Body of pancreas (tissue), 4 donors: ENCODE measurements at regions not wholly inside any gene's neighbourhood (a gene's known extent, or its start where the extent isn't known, plus 50 kb on each side); places are given as distances from the start of the nearest gene placed in this dataset.

Source experiments
- ATAC-seq: fragments of 150-250 bp; one replicate; pipeline ENCODE4 v1.9.1; 2016
- DNase-seq, 4 donors: peaks; one replicate each; pipeline ENCODE4 v3.0.0-alpha.2; 2019
- H3K27ac ChIP-seq, 4 donors: fragments of 200-600 bp; sonication (generic); 1 replicate in 3 of 4; 2 replicates in 1 of 4; pipeline versions ENCODE4 v1.5.1 to v1.6.1; 2016 to 2019; ENCODE audit warnings: mild to moderate bottlenecking in 1 of 4, mixed read lengths in 1 of 4, moderate library complexity in 1 of 4
- H3K27me3 ChIP-seq, 2 donors: fragments of 200-600 bp; sonication (generic); one replicate each; pipeline ENCODE4 v1.6.0; 2016; ENCODE audit warnings: mild to moderate bottlenecking in 1 of 2
- H3K36me3 ChIP-seq, 2 donors: fragments of 200-600 bp; sonication (generic); replicated peaks in 1 of 2; 2 replicates each; pipeline ENCODE4 v1.5.1; 2016; ENCODE audit warnings: low read depth in 2 of 2; ENCODE audit not compliant: insufficient read depth in 1 of 2
- H3K4me1 ChIP-seq: fragments of 200-600 bp; sonication (generic); one replicate; pipeline ENCODE4 v1.6.0; 2016
- H3K4me3 ChIP-seq, 2 donors: fragments of 200-600 bp; sonication (generic); 1 replicate in 1 of 2; 2 replicates in 1 of 2; pipeline ENCODE4 v1.5.1; 2016 to 2019
- H3K9me3 ChIP-seq, 3 donors: fragments of 200-600 bp; sonication (generic); 1 replicate in 2 of 3; 2 replicates in 1 of 3; pipeline ENCODE4 v1.5.1; 2016
- POLR2A ChIP-seq, 3 donors: fragments of 450-650 bp; IDR thresholded peaks; one replicate each; pipeline ENCODE4 v1.6.1; 2016; ENCODE audit warnings: antibody characterized with exemption in 3 of 3, mild to moderate bottlenecking in 2 of 3
- WGBS, 2 donors: methylation state at CpG; one replicate each; pipeline ENCODE4 v1.1.5; 2017; 5-methylcytosine and 5-hydroxymethylcytosine counted together
- intact Hi-C: fragments of 100-400 bp; cut with DNase I; formaldehyde crosslinking; loops from one replicate; pipeline ENCODE4 v1.15.1; 2023
- TF ChIP-seq, protein P1 (sequence below), 7 experiments: fragments of 450-650 bp in 4 of 7; fragments of 200-600 bp in 3 of 7; sonication (generic) in 3 of 7; IDR thresholded peaks; one replicate each; pipeline ENCODE4 v1.5.1; 2016 to 2019; ENCODE audit warnings: antibody characterized with exemption in 7 of 7

DNA sequence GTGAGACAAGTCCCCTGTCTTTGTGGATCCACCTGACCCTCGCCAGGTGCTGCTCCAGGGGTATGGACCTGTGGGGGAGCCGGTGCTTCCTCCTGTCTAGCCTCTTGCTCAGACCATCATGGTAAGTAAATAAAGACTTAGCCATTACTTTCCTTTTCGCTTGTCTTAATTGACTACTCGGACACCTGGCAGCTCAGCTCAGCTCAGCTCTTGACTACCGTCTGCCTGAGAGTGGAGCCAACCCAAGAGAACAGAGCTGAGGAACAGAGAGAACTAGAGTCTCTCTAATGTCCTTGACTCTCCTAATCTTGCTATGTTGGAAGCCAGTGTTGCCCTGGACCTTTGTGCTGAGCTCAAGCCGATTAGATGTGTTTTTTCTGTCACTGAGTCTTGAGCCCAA lies 170.3 kb upstream of the CXCR4 start:
- Histone ChIP-seq H3K4me1 (no peaks in the 10 kb centered on the region), H3K36me3 (no peaks in the 10 kb centered on the region), H3K27me3 (no peaks in the 10 kb centered on the region), H3K4me3 (no peak overlapping the region), H3K27ac (no peak overlapping the region), H3K9me3 (no peaks in the 10 kb centered on the region)
- intact Hi-C loops, result no loop called here
- TF ChIP-seq, protein P1, sequence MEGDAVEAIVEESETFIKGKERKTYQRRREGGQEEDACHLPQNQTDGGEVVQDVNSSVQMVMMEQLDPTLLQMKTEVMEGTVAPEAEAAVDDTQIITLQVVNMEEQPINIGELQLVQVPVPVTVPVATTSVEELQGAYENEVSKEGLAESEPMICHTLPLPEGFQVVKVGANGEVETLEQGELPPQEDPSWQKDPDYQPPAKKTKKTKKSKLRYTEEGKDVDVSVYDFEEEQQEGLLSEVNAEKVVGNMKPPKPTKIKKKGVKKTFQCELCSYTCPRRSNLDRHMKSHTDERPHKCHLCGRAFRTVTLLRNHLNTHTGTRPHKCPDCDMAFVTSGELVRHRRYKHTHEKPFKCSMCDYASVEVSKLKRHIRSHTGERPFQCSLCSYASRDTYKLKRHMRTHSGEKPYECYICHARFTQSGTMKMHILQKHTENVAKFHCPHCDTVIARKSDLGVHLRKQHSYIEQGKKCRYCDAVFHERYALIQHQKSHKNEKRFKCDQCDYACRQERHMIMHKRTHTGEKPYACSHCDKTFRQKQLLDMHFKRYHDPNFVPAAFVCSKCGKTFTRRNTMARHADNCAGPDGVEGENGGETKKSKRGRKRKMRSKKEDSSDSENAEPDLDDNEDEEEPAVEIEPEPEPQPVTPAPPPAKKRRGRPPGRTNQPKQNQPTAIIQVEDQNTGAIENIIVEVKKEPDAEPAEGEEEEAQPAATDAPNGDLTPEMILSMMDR (IDR thresholded peaks at IDR 0.05), result no peak
- no peak for TF ChIP-seq POLR2A (IDR thresholded peaks at IDR 0.05)
- DNase-seq, result no peak
- ATAC-seq, result no peak
- 71 to 78% methylated on average over 4 to 6 of the region's 6 CpGs for WGBS, 2 donors

DNA sequence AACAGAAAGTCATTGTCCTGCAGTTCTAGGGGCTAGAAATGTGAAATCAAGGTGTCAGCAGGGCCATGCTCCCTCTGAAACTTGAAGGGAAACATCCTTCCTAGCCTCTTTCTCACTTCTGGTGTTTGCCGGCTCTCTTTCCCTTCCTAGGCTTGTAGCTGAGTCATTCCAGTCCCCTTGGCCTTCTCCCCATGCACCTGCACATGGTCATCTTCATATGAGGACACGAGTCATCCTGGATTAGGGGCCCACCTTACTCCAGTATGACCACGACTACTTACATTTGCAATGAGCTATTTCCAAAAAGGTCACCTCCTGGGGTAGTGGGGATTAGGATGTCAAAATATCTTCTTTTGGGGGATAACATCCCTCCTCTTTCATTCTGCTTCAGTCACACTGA lies 168.5 kb upstream of the CXCR4 start:
- WGBS, 2 donors, result 53 to 56% methylated on average over 3 of the region's 3 CpGs
- Histone ChIP-seq H3K4me3 (no peak overlapping the region), H3K9me3 (no peaks in the 10 kb centered on the region), H3K4me1 (no peaks in the 10 kb centered on the region), H3K27ac (no peak overlapping the region), H3K27me3 (no peaks in the 10 kb centered on the region), H3K36me3 (no peaks in the 10 kb centered on the region)
- no peak for DNase-seq
- no peak for ATAC-seq
- intact Hi-C loops, result no loop called here
- TF ChIP-seq, protein P1 (IDR thresholded peaks at IDR 0.05), result no peak
- TF ChIP-seq POLR2A (IDR thresholded peaks at IDR 0.05), result no peak

DNA sequence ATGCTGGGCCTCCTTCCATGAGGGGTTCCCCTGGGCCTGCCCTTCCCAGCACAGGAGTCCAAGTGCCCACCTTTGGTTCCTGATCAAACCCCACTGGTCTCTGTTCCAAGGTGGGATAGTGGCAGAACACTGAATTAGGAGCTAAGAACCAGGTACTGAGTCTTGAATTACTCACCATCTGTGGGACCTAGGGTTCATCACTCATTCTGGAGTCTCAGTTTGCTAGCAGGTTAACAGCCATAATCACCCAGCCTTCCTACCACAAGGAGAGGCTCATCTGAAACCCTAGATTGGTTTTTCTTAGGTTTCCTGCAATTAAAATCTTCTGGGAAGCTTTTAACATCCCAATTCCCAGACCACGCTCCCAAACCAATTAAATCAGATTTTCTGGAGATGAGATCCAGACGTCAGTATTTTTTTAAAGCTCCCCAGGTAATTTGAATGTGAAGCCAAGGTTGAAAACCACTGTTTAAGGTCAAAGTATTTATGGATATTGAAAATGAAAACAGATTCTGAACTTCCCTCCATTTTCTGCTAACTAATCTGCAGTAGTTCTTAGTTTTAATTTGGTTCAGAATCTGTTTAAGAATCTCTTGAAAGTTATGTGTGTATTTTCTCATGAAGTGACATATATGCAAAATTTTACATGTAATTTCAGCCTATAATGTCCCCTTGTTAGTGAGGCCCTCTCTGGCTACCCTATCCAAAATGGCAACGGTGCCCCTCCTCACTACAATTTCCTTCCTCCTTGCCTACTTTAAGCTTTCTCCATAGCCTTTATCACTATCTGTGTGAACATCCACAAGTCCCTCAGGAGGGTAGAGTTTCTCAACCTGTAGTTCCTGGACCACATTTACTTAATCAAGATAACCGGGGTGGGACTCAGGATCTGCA lies 166.5 kb upstream of the CXCR4 start:
- DNase-seq, result no peak
- 72 to 77% methylated on average over 4 of the region's 4 CpGs for WGBS, 2 donors
- intact Hi-C loops, result no loop called here
- Histone ChIP-seq H3K9me3 (no peaks in the 10 kb centered on the region), H3K27me3 (no peaks in the 10 kb centered on the region), H3K36me3 (no peaks in the 10 kb centered on the region), H3K4me3 (no peak overlapping the region), H3K27ac (no peak overlapping the region), H3K4me1 (no peaks in the 10 kb centered on the region)
- no peak for ATAC-seq
- TF ChIP-seq, protein P1 (IDR thresholded peaks at IDR 0.05), result no peak
- no peak for TF ChIP-seq POLR2A (IDR thresholded peaks at IDR 0.05)

DNA sequence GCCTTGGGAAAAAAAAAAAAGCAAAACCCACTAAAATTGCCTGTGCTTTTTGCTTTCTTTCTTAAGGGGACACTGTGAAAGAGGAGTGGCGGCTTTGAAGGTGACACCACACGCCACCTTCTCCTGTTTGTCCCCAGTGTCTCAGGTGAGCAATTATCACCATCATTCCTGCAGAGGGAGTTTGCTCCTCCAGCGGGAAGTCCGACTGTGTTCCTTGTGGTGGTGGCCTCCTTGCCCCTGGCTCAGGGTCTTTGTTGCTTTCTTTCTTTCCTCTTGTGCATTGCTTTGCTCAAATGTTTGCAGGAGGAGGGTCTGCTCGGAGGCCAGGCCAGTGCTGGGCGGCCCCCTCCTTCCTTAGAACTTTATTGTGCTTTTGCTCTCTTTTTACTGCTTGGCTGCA lies 164.3 kb upstream of the CXCR4 start:
- Histone ChIP-seq H3K9me3 (no peaks in the 10 kb centered on the region), H3K4me1 (no peaks in the 10 kb centered on the region), H3K4me3 (no peak overlapping the region), H3K27me3 (no peaks in the 10 kb centered on the region), H3K27ac (no peak overlapping the region), H3K36me3 (no peaks in the 10 kb centered on the region)
- TF ChIP-seq POLR2A (IDR thresholded peaks at IDR 0.05), result no peak
- TF ChIP-seq, protein P1 (IDR thresholded peaks at IDR 0.05), result no peak
- ATAC-seq (no peak), DNase-seq (no peak)
- WGBS, 2 donors, result 44 to 63% methylated on average over 6 of the region's 6 CpGs
- intact Hi-C loops, result no loop called here
